Tibial nerve (tissue), 4 donors: ENCODE measurements at regions not wholly inside any gene's neighbourhood (a gene's known extent, or its start where the extent isn't known, plus 50 kb on each side); places are given as distances from the start of the nearest gene placed in this dataset.

Source experiments
- DNase-seq, 2 donors: peaks; one replicate each; pipeline ENCODE4 v3.0.0-alpha.2; 2019; ENCODE audit warnings: low spot score in 2 of 2
- H3K27ac ChIP-seq, 4 donors: fragments of 200-600 bp; sonication (generic) in 3 of 4; one replicate each; pipeline ENCODE4 v1.5.1; 2017 to 2019; ENCODE audit warnings: mild to moderate bottlenecking in 1 of 4
- H3K27me3 ChIP-seq, 2 donors: fragments of 200-600 bp; sonication (generic) in 1 of 2; one replicate each; pipeline versions ENCODE4 v1.5.1 to v1.6.0; 2017 to 2019
- H3K36me3 ChIP-seq, 3 donors: fragments of 200-600 bp; sonication (generic); one replicate each; pipeline ENCODE4 v1.5.1; 2018 to 2019
- H3K4me1 ChIP-seq, 4 donors: fragments of 200-600 bp; sonication (generic) in 3 of 4; one replicate each; pipeline ENCODE4 v1.5.1; 2017 to 2019
- H3K4me3 ChIP-seq, 4 donors: fragments of 200-600 bp; sonication (generic) in 3 of 4; one replicate each; pipeline ENCODE4 v1.5.1; 2017 to 2019; ENCODE audit warnings: mild to moderate bottlenecking in 1 of 4, moderate library complexity in 1 of 4
- H3K9me3 ChIP-seq, 4 donors: fragments of 200-600 bp; sonication (generic) in 3 of 4; one replicate each; pipeline ENCODE4 v1.5.1; 2017 to 2019
- CTCF ChIP-seq, 5 experiments: fragments of 200-600 bp in 3 of 5; fragments of 450-650 bp in 2 of 5; sonication (generic) in 3 of 5; IDR thresholded peaks; one replicate each; pipeline ENCODE4 v1.5.1; 2016 to 2019; ENCODE audit warnings: antibody characterized with exemption in 5 of 5, mild to moderate bottlenecking in 3 of 5, moderate library complexity in 2 of 5
- EP300 ChIP-seq, 2 donors: sonication (generic); formaldehyde crosslinking; IDR thresholded peaks; one replicate each; pipeline ENCODE4 v1.6.1; 2017; ENCODE audit warnings: antibody characterized with exemption in 2 of 2, mild to moderate bottlenecking in 1 of 2
- POLR2A ChIP-seq, 2 donors: fragments of 450-650 bp; IDR thresholded peaks; one replicate each; pipeline ENCODE4 v1.6.1; 2017; ENCODE audit warnings: antibody characterized with exemption in 2 of 2, mild to moderate bottlenecking in 2 of 2, moderate library complexity in 2 of 2
- WGBS, 2 donors: methylation state at CpG; one replicate each; pipeline ENCODE4 v1.1.5; 2018; 5-methylcytosine and 5-hydroxymethylcytosine counted together

- no peak for TF ChIP-seq POLR2A (IDR thresholded peaks at IDR 0.05)
- TF ChIP-seq EP300 (IDR thresholded peaks at IDR 0.05), result no peak
- Histone ChIP-seq H3K4me3 (no peak overlapping the region), H3K9me3 (no peaks in the 10 kb centered on the region), H3K27me3 (no peaks in the 10 kb centered on the region), H3K36me3 (no peaks in the 10 kb centered on the region), H3K27ac (no peak overlapping the region), H3K4me1 (peaks cover 0 to 6% (median 0%) of the 10 kb centered on the region in 4 donors)
- WGBS, 2 donors, result 87 to 96% methylated on average over 1 of the region's 1 CpG
- no peak for DNase-seq
Measured at GRCh38 chr6:143609972-143610371, 67.8 kb upstream of the PHACTR2 start.

DNA sequence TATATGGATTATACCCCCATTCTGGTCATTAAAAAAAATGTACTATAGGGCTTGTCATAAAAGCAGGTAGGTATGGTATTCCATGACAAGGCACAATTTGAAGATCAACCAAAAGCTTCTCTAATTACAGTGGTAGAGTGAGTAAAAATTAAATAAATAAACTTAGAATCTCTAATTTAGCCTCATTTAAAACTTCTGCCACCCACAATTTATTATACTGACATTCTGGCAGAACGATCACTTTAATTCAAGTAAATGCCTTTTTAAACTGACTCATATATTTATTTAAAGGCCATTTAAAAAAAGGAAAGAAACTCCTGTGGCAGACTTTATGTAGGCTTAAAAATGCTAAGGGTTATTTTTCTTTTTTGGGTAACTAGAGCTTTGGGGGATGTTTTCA, 68.3 kb upstream of the PHACTR2 start:
- H3K4me3 ChIP-seq, result no peak overlapping the region
- TF ChIP-seq POLR2A (IDR thresholded peaks at IDR 0.05), result no peak
- TF ChIP-seq CTCF (IDR thresholded peaks at IDR 0.05), result no peak
- TF ChIP-seq EP300 (IDR thresholded peaks at IDR 0.05), result no peak
- H3K36me3 ChIP-seq, result no peaks in the 10 kb centered on the region
- H3K4me1 ChIP-seq, result peaks cover 0 to 6% (median 0%) of the 10 kb centered on the region in 4 donors
- no peaks in the 10 kb centered on the region for H3K27me3 ChIP-seq
- no peak overlapping the region for H3K27ac ChIP-seq
- 78 to 81% methylated on average over 1 of the region's 1 CpG for WGBS, 2 donors
- DNase-seq, result no peak
- H3K9me3 ChIP-seq, result no peaks in the 10 kb centered on the region

DNA sequence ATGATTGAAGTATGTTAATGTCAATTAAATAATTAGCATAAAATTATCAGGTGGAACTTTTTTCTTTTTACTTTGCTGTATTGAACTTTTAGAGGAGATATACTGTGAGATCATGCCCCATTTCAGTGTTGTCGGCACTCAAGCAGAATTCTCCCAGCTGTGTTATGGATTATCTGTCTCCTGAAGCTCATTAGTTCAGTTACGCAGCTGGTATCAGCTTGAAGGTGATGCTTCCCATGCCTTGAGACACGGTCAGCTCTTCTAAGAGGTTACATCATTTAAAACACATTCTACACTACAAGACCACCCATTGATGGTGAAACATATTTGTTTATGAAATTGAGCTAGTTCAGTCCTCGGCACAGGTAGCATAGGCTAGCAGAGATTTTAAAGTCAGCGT, 68.9 kb upstream of the PHACTR2 start:
- no peak overlapping the region for H3K4me3 ChIP-seq
- no peaks in the 10 kb centered on the region for H3K9me3 ChIP-seq
- no peaks in the 10 kb centered on the region for H3K27me3 ChIP-seq
- DNase-seq, result no peak
- no peak for TF ChIP-seq CTCF (IDR thresholded peaks at IDR 0.05)
- TF ChIP-seq POLR2A (IDR thresholded peaks at IDR 0.05), result no peak
- H3K27ac ChIP-seq, result no peak overlapping the region
- no peaks in the 10 kb centered on the region for H3K36me3 ChIP-seq
- peaks cover 0 to 6% (median 0%) of the 10 kb centered on the region in 4 donors for H3K4me1 ChIP-seq
- WGBS, 2 donors, result 89 to 91% methylated on average over 5 of the region's 5 CpGs

DNA sequence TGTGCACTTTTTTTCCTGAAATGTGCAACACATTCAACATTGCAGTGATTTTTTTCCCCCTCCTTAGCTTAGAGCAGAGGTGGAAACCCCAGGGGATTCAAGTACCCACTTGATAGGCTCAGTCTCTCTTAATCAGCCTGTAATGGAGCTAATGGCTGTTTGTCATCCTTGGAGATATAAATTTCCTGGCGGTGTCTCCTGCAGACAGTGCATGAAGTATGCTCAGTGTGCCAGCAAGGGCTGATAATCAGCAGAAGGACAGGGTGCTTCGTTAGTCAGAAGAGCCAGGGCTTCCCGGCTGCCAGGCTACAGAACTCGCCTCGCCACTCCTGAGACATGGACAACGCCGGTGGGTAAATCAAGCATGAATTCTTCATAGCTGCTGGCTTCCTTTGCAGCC, 69.8 kb upstream of the PHACTR2 start:
- Histone ChIP-seq H3K27me3 (no peaks in the 10 kb centered on the region), H3K36me3 (no peaks in the 10 kb centered on the region), H3K4me1 (peaks cover 0 to 9% (median 0%) of the 10 kb centered on the region in 4 donors), H3K27ac (no peak overlapping the region), H3K9me3 (no peaks in the 10 kb centered on the region), H3K4me3 (no peak overlapping the region)
- TF ChIP-seq POLR2A (IDR thresholded peaks at IDR 0.05), result no peak
- TF ChIP-seq EP300 (IDR thresholded peaks at IDR 0.05), result no peak
- TF ChIP-seq CTCF (IDR thresholded peaks at IDR 0.05), result no peak
- 61 to 66% methylated on average over 7 of the region's 7 CpGs for WGBS, 2 donors
- no peak for DNase-seq

DNA sequence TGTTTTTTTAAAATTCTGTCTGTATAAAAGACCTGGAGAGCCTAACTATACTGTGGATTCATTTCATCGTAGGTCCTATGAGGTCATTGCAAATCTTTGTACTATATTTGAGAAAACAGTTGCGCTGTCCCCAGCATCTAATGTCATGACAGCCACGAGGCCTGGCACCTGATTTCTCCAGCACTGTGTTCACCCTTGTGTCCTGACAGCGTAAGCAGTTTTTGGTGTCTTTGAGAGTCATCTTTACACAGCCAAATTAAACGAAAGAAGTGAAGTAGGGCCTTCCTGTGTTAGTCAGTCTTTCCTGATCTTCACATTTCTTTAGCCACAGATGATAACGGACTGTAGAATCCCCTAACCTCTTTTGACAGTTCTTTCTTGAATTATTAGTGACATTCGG, 70.6 kb upstream of the PHACTR2 start:
- H3K4me1 ChIP-seq, result peaks cover 0 to 9% (median 0%) of the 10 kb centered on the region in 4 donors
- no peak overlapping the region for H3K4me3 ChIP-seq
- TF ChIP-seq POLR2A (IDR thresholded peaks at IDR 0.05) (no peak), EP300 (IDR thresholded peaks at IDR 0.05) (no peak), CTCF (IDR thresholded peaks at IDR 0.05) (no peak)
- H3K36me3 ChIP-seq, result no peaks in the 10 kb centered on the region
- no peaks in the 10 kb centered on the region for H3K27me3 ChIP-seq
- 67 to 69% methylated on average over 7 of the region's 7 CpGs for WGBS, 2 donors
- H3K9me3 ChIP-seq, result no peaks in the 10 kb centered on the region
- DNase-seq, result no peak
- H3K27ac ChIP-seq, result no peak overlapping the region

- TF ChIP-seq POLR2A (IDR thresholded peaks at IDR 0.05) (no peak), CTCF (IDR thresholded peaks at IDR 0.05) (no peak), EP300 (IDR thresholded peaks at IDR 0.05) (no peak)
- 87 to 90% methylated on average over 6 of the region's 6 CpGs for WGBS, 2 donors
- no peak overlapping the region for H3K27ac ChIP-seq
- no peak for DNase-seq
- peaks cover 0 to 9% (median 0%) of the 10 kb centered on the region in 4 donors for H3K4me1 ChIP-seq
- H3K27me3 ChIP-seq, result no peaks in the 10 kb centered on the region
- H3K9me3 ChIP-seq, result no peaks in the 10 kb centered on the region
- H3K36me3 ChIP-seq, result no peaks in the 10 kb centered on the region
- H3K4me3 ChIP-seq, result no peak overlapping the region
Measured at GRCh38 chr6:143605906-143606521, 71.8 kb upstream of the PHACTR2 start.
